Kidney epithelial cell (primary cell): ENCODE measurements at regions not wholly inside any gene's neighbourhood (a gene's known extent, or its start where the extent isn't known, plus 50 kb on each side); places are given as distances from the start of the nearest gene placed in this dataset.

ENCODE experiments used
- DNase-seq: peaks from one replicate; pipeline ENCODE4 v3.0.0-alpha.2; 2010; ENCODE audit warnings: low read depth
- H3K27me3 ChIP-seq: 2 replicates; pipeline ENCODE4 v1.6.0; 2011; ENCODE audit warnings: low read length; ENCODE audit not compliant: control insufficient read depth, insufficient read depth
- H3K36me3 ChIP-seq: 2 replicates; pipeline ENCODE4 v1.5.1; 2011; ENCODE audit warnings: low read length; ENCODE audit not compliant: control insufficient read depth, insufficient read depth
- H3K4me3 ChIP-seq: 2 replicates; pipeline ENCODE4 v1.5.1; 2011; ENCODE audit warnings: low read depth, mild to moderate bottlenecking, control low read depth, low read length
- TF ChIP-seq, protein P1 (sequence below): IDR thresholded peaks from 2 replicates; pipeline ENCODE4 v1.5.1; 2011; ENCODE audit warnings: mild to moderate bottlenecking, moderate library complexity, low read length, control low read depth, inconsistent platforms; ENCODE audit not compliant: insufficient read depth, poor library complexity, severe bottlenecking

DNA sequence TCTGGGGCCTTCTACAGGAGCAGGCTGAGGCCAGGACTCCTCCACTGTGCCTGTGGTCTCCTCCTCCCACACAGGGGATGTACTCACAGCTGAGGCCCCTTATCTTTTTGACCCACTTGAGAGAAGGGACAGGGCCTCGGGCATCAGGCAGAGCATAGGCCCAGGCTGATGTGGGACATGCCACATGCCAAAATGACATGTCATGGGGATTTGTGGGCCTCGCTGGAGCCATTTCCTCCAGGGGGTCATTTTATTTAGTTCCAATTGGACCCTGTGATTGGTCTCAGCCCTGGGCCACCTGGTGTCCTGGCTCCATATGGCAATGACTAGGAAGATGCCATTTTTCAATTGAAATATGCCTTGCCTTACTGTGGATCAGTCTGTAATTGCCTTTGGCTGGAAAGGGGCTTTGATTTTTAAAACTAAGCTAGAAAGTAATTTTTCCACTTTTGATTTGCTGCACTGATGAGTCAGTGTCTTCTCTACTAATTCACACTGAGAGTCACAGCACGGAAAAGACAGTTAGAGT lies 171.1 kb upstream of the NAV2 start:
- Histone ChIP-seq H3K4me3 (no peak overlapping the region), H3K27me3 (peaks cover 19% of the 10 kb centered on the region), H3K36me3 (no peaks in the 10 kb centered on the region)
- TF ChIP-seq, protein P1, sequence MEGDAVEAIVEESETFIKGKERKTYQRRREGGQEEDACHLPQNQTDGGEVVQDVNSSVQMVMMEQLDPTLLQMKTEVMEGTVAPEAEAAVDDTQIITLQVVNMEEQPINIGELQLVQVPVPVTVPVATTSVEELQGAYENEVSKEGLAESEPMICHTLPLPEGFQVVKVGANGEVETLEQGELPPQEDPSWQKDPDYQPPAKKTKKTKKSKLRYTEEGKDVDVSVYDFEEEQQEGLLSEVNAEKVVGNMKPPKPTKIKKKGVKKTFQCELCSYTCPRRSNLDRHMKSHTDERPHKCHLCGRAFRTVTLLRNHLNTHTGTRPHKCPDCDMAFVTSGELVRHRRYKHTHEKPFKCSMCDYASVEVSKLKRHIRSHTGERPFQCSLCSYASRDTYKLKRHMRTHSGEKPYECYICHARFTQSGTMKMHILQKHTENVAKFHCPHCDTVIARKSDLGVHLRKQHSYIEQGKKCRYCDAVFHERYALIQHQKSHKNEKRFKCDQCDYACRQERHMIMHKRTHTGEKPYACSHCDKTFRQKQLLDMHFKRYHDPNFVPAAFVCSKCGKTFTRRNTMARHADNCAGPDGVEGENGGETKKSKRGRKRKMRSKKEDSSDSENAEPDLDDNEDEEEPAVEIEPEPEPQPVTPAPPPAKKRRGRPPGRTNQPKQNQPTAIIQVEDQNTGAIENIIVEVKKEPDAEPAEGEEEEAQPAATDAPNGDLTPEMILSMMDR = no peak
- no peak for DNase-seq

GRCh38 chr11:19539861-19540260 lies 172.8 kb upstream of the NAV2 start:
- no peak for DNase-seq
- TF ChIP-seq, protein P1 = no peak
- Histone ChIP-seq H3K36me3 (no peaks in the 10 kb centered on the region), H3K27me3 (peaks cover 11% of the 10 kb centered on the region), H3K4me3 (no peak overlapping the region)

DNA sequence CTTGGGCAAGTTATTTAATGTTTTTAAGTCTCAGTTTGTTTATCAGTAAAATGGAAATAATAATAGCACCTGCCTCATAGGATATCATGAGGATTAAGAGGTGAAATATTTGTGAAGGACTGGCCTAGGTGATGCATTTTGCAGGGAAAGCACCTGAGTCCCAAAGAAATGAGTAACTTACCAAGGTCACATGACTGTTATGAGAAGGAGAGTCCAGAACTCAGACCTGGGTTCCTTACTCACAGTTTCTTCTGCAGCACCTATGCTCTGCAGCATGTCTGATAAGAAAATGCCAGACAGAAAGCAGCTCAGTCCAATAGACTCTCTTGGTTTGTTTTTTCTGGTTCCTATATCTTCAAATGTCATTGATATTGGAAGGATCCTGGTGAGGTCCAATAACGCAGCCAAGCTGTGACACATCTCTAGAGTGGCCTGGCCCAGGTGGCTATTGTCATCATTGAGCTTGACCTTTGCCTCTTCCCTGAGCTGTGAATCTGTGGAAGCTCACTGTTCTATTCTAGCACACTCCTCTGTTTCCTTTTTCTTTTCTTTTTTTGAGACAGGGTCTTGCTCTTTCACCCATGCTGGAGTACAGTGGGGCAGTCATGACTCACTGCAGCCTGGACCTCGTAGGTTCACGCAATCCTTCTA lies 174.7 kb upstream of the NAV2 start:
- DNase-seq = no peak
- Histone ChIP-seq H3K27me3 (peaks cover 10% of the 10 kb centered on the region), H3K36me3 (no peaks in the 10 kb centered on the region), H3K4me3 (no peak overlapping the region)
- TF ChIP-seq, protein P1 = no peak

- DNase-seq = no peak
- H3K4me3 ChIP-seq = no peak overlapping the region
- no peaks in the 10 kb centered on the region for H3K36me3 ChIP-seq
- TF ChIP-seq, protein P1 = no peak
- H3K27me3 ChIP-seq = peaks cover 10% of the 10 kb centered on the region
Observed at GRCh38 chr11:19536131-19536530, 176.5 kb upstream of the NAV2 start.

GRCh38 chr11:19530505-19530904 lies 182.1 kb upstream of the NAV2 start:
- no peaks in the 10 kb centered on the region for H3K36me3 ChIP-seq
- TF ChIP-seq, protein P1 = no peak
- H3K4me3 ChIP-seq = no peak overlapping the region
- H3K27me3 ChIP-seq = peaks cover 6% of the 10 kb centered on the region
- no peak for DNase-seq

DNA sequence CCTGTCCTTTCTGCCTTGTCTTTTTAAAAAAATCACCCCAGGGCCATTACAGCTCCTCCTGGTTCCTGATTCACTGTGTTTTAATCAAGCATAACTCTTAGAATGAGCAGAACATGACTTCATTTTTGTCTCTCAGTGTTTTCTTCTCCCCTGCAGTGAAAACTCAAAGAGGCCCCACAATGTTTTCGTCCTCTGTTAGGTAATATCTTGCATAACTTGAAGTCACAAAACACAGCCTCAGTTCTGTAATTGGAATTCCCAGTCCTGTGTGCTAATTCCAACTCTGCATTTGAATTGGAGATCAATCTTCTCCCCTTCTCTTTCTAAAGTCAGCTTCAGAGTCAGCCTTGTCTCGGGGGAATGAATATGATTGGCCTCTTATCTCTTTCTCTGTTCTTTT lies 186.5 kb upstream of the NAV2 start:
- TF ChIP-seq, protein P1 = no peak

More for the DNA sequence above, 186.5 kb upstream of the NAV2 start:
- peaks cover 3% of the 10 kb centered on the region for H3K27me3 ChIP-seq
- DNase-seq = no peak
- H3K36me3 ChIP-seq = no peaks in the 10 kb centered on the region
- H3K4me3 ChIP-seq = no peak overlapping the region
